Endothelial cell of umbilical vein (primary cell): ENCODE measurements at regions not wholly inside any gene's neighbourhood (a gene's known extent, or its start where the extent isn't known, plus 50 kb on each side); places are given as distances from the start of the nearest gene placed in this dataset.

Experiments
- BruUV-seq: library from RNA; stranded (reverse); fragments of 400-500 nt; replicated peaks from 2 replicates; lab custom pipeline; 2021; lab: Mats Ljungman, UMichigan
- CTCF ChIA-PET: fragments of 300-600, 350-600 bp; sonication (Branson Sonifier 250); formaldehyde crosslinking; loops from one replicate; lab custom pipeline; 2021; ENCODE audit warnings: antibody characterized with exemption, inconsistent platforms; lab: Charles Lee
- POLR2A ChIA-PET: fragments of 300-600, 350-600 bp; sonication (Branson Sonifier 250); formaldehyde crosslinking; loops from one replicate; lab custom pipeline; 2021; ENCODE audit warnings: antibody characterized with exemption, inconsistent platforms; lab: Charles Lee
- DNase-seq: peaks from one replicate; pipeline ENCODE4 v3.0.0-alpha.2; 2011; ENCODE audit warnings: low read depth, low spot score
- FAIRE-seq: peaks from 2 replicates; lab custom pipeline; 2011; peaks lifted over from hg19 to GRCh38; lab: Jason Lieb, UNC
- H2AFZ ChIP-seq: 2 replicates; pipeline ENCODE4 v1.6.0; 2012; ENCODE audit warnings: low read depth, low read length, control low read depth, inconsistent platforms
- H3K27ac ChIP-seq: 2 replicates; pipeline ENCODE4 v1.5.1; 2011; ENCODE audit warnings: low read depth, mild to moderate bottlenecking, control low read depth, low read length, moderate library complexity; ENCODE audit not compliant: insufficient read depth
- H3K27me3 ChIP-seq, 2 experiments: 2 replicates each; pipeline versions ENCODE4 v1.6.0 to v1.6.1; 2011; ENCODE audit warnings: low read length in 2 of 2, mixed read lengths in 1 of 2; ENCODE audit not compliant: control insufficient read depth in 2 of 2, insufficient read depth in 2 of 2
- H3K36me3 ChIP-seq, 2 experiments: 2 replicates in 1 of 2; 3 replicates in 1 of 2; pipeline ENCODE4 v1.5.1; 2011; ENCODE audit warnings: low read length in 2 of 2, mild to moderate bottlenecking in 1 of 2, moderate library complexity in 1 of 2; ENCODE audit not compliant: control insufficient read depth in 2 of 2, insufficient read depth in 2 of 2; ENCODE audit errors: extremely low read depth in 1 of 2
- H3K4me1 ChIP-seq: 3 replicates; pipeline ENCODE4 v1.5.1; 2011; ENCODE audit warnings: mild to moderate bottlenecking, low read length; ENCODE audit not compliant: control insufficient read depth, insufficient read depth; ENCODE audit errors: extremely low read depth
- H3K4me2 ChIP-seq: 2 replicates; pipeline ENCODE4 v1.6.1; 2011; ENCODE audit warnings: low read length, control low read depth, mixed read lengths; ENCODE audit not compliant: insufficient read depth
- H3K4me3 ChIP-seq, 3 experiments: fragments of 200-600 bp in 1 of 3; sonication (generic), shearing (Covaris generic) in 1 of 3; replicated peaks in 1 of 3; 2 replicates each; pipeline ENCODE4 v1.5.1; 2011 to 2016; ENCODE audit warnings: control low read depth in 3 of 3, low read length in 3 of 3, mild to moderate bottlenecking in 2 of 3, inconsistent platforms in 1 of 3, low read depth in 1 of 3, moderate library complexity in 1 of 3; ENCODE audit not compliant: insufficient read depth in 1 of 3
- H3K79me2 ChIP-seq: 2 replicates; pipeline ENCODE4 v1.6.0; 2012; ENCODE audit warnings: low read length, inconsistent platforms; ENCODE audit not compliant: control insufficient read depth, insufficient read depth
- H3K9ac ChIP-seq: replicated peaks from 2 replicates; pipeline ENCODE3; 2011; ENCODE audit warnings: low read length, control low read depth; ENCODE audit not compliant: insufficient read depth; ENCODE audit errors: extremely low read depth
- H3K9me1 ChIP-seq: replicated peaks from 3 replicates; pipeline ENCODE4 v1.6.0; 2011; ENCODE audit warnings: mild to moderate bottlenecking, low read length; ENCODE audit not compliant: control insufficient read depth, insufficient read depth; ENCODE audit errors: extremely low read depth
- H3K9me3 ChIP-seq: replicated peaks from 2 replicates; pipeline ENCODE4 v1.5.1; 2012; ENCODE audit warnings: low read length, inconsistent platforms; ENCODE audit not compliant: control insufficient read depth, insufficient read depth
- H4K20me1 ChIP-seq: replicated peaks from 2 replicates; pipeline ENCODE3; 2011; ENCODE audit warnings: mild to moderate bottlenecking, low read length; ENCODE audit not compliant: control insufficient read depth, insufficient read depth; ENCODE audit errors: extremely low read depth
- CTCF ChIP-seq, 2 donors: IDR thresholded peaks; 1 replicate in 1 of 2; 2 replicates in 1 of 2; pipeline ENCODE4 v1.5.1; 2011; ENCODE audit warnings: low read length in 2 of 2, mild to moderate bottlenecking in 2 of 2, moderate library complexity in 2 of 2, control low read depth in 1 of 2, inconsistent platforms in 1 of 2, low read depth in 1 of 2; ENCODE audit not compliant: insufficient read depth in 1 of 2; ENCODE audit errors: extremely low read depth in 1 of 2
- EZH2 ChIP-seq: IDR thresholded peaks from 2 replicates; pipeline ENCODE4 v1.6.1; 2012; ENCODE audit warnings: borderline replicate concordance, low read depth, mild to moderate bottlenecking, moderate library complexity, low read length, inconsistent platforms; ENCODE audit not compliant: severe bottlenecking
- FOS ChIP-seq: IDR thresholded peaks from 2 replicates; pipeline ENCODE4 v1.6.1; 2011; ENCODE audit warnings: mild to moderate bottlenecking, low read length, moderate library complexity, borderline replicate concordance; ENCODE audit not compliant: insufficient read depth
- GATA2 ChIP-seq: IDR thresholded peaks from 2 replicates; pipeline ENCODE4 v1.7.0; 2011; ENCODE audit warnings: low read depth, mild to moderate bottlenecking, moderate library complexity, mixed read lengths, low read length; ENCODE audit not compliant: insufficient read length, insufficient read depth
- JUN ChIP-seq: IDR thresholded peaks from 2 replicates; pipeline ENCODE4 v1.6.1; 2011; ENCODE audit warnings: borderline replicate concordance, low read depth; ENCODE audit not compliant: insufficient read length, insufficient read depth
- MAX ChIP-seq: IDR thresholded peaks from 2 replicates; pipeline ENCODE4 v1.6.1; 2011; ENCODE audit not compliant: insufficient read depth, insufficient read length
- MYC ChIP-seq: IDR thresholded peaks from one replicate; pipeline ENCODE4 v1.6.1; 2011; ENCODE audit warnings: mild to moderate bottlenecking, low read depth, low read length
- POLR2A ChIP-seq: IDR thresholded peaks from 2 replicates; pipeline ENCODE4 v1.6.1; 2012; ENCODE audit warnings: low read depth, mild to moderate bottlenecking, control low read depth, low read length
- POLR2AphosphoS5 ChIP-seq: IDR thresholded peaks from 2 replicates; pipeline ENCODE4 v1.6.1; 2012; ENCODE audit warnings: low read depth, mild to moderate bottlenecking, control low read depth, low read length, moderate library complexity; ENCODE audit not compliant: insufficient read depth
- dilution Hi-C: fragments of 300-500 bp; cut with MboI; formaldehyde crosslinking; loops from one replicate; pipeline ENCODE4 v1.15.0; 2019; ENCODE audit warnings: low sequenced_read_pairs; ENCODE audit not compliant: extremely low pct_ligation_motif_present
- intact Hi-C: fragments of 100-400 bp; cut with micrococcal nuclease; formaldehyde crosslinking; loops from one replicate; pipeline ENCODE4 v1.10.0; 2022

- dilution Hi-C loops (no loop called here), intact Hi-C loops (no loop called here)
- no peak overlapping the region for H3K9ac ChIP-seq
- no peaks in the 10 kb centered on the region for H3K4me1 ChIP-seq
- no peaks in the 10 kb centered on the region for H3K36me3 ChIP-seq
- H3K27me3 ChIP-seq: no peaks in the 10 kb centered on the region
- H2AFZ ChIP-seq: no peak overlapping the region
- H3K4me2 ChIP-seq: no peak overlapping the region
- no peak for TF ChIP-seq CTCF (IDR thresholded peaks at IDR 0.05; ENCODE audit: extremely low read depth in 1 of 2, insufficient read depth in 1 of 2, low read depth in 1 of 2, low read length in 2 of 2)
- no peak for TF ChIP-seq GATA2
- no peak for TF ChIP-seq MYC
- no peak for TF ChIP-seq JUN
- no peak for TF ChIP-seq MAX
- no peak for TF ChIP-seq EZH2
- TF ChIP-seq FOS: no peak
- no peak for TF ChIP-seq POLR2AphosphoS5
- no peak for TF ChIP-seq POLR2A
- FAIRE-seq (no peak), DNase-seq (no peak)
- H3K79me2 ChIP-seq: no peaks in the 10 kb centered on the region
- peaks cover 4% of the 10 kb centered on the region for H3K9me3 ChIP-seq
- no peak overlapping the region for H3K4me3 ChIP-seq
- H3K9me1 ChIP-seq: no peaks in the 10 kb centered on the region
- no peak overlapping the region for H3K27ac ChIP-seq
- ChIA-PET POLR2A (no interaction called here), CTCF (no interaction called here)
- BruUV-seq: no TSS peak
- H4K20me1 ChIP-seq: no peaks in the 10 kb centered on the region
Measured at GRCh38 chr12:17507336-17507735, 582.7 kb downstream of the RERGL start.
